ENCODE measurements at regions not wholly inside any gene's neighbourhood (a gene's known extent, or its start where the extent isn't known, plus 50 kb on each side); places are given as distances from the start of the nearest gene placed in this dataset.
"Not testable (repeated sequence)": the region's sequence is repeated elsewhere in the genome, so short reads cannot be mapped to it uniquely, and the experiment has no call there.

DNA sequence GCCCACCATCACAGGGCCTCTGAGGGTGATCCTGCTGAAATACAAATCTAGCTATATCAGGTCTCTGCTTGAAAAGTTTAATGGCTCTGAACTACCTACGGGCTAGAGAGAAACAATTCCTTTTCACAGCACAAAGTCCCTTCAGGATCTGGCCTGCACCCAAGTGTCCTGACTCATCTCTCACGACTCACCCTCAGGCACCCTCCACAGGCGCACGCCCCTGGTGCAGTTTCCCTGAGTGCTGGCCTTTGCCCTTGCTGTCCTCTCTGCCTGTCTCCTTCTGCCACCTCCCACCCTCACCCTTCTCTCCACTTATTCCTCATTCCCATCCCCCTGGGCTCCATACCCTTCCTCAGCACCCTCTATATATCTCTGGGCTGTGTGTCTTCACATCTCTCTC is 901.7 kb downstream of the TUBA3C start:
- not testable (repeated sequence) for H3K18ac ChIP-seq (ENCODE audit: low read length); H3K23ac ChIP-seq (ENCODE audit: low read length); H4K91ac ChIP-seq (ENCODE audit: low read depth, low read length); H3K4me1 ChIP-seq (ENCODE audit: control insufficient read depth in 1 of 2, insufficient read depth in 2 of 2, low read length in 2 of 2); H2AK5ac ChIP-seq (ENCODE audit: low read length); H3K4me3 ChIP-seq (ENCODE audit: low read depth, low read length); H2BK5ac ChIP-seq (ENCODE audit: low read depth, low read length, poor library complexity); H3K14ac ChIP-seq (ENCODE audit: low read length); DNase-seq; H3K36me3 ChIP-seq (ENCODE audit: control insufficient read depth in 1 of 2, insufficient read depth in 2 of 2, low read length in 2 of 2); H4K8ac ChIP-seq (ENCODE audit: low read depth, low read length); H3K79me1 ChIP-seq (ENCODE audit: low read length); H2BK120ac ChIP-seq (ENCODE audit: insufficient read depth, low read length, poor library complexity); H3K4me2 ChIP-seq (ENCODE audit: low read length); H3K4ac ChIP-seq (ENCODE audit: low read depth, low read length); H2AFZ ChIP-seq (ENCODE audit: insufficient read depth, low read length, poor library complexity); H3K27me3 ChIP-seq (ENCODE audit: insufficient read depth, low read length); H4K12ac ChIP-seq (ENCODE audit: low read depth, low read length); H3K9ac ChIP-seq (ENCODE audit: low read length); H2BK12ac ChIP-seq (ENCODE audit: low read length); H3K79me2 ChIP-seq (ENCODE audit: control insufficient read depth, insufficient read depth, low read length, poor library complexity); H3K27ac ChIP-seq (ENCODE audit: low read depth, low read length)
- no CpG with 5 or more reads among the region's 4 CpGs for WGBS (ENCODE audit: extremely low coverage, insufficient coverage, insufficient read length)
- H3K9me3 ChIP-seq (ENCODE audit: insufficient read depth, low read depth, low read length) = peaks cover 33% of the 10 kb centered on the region

DNA sequence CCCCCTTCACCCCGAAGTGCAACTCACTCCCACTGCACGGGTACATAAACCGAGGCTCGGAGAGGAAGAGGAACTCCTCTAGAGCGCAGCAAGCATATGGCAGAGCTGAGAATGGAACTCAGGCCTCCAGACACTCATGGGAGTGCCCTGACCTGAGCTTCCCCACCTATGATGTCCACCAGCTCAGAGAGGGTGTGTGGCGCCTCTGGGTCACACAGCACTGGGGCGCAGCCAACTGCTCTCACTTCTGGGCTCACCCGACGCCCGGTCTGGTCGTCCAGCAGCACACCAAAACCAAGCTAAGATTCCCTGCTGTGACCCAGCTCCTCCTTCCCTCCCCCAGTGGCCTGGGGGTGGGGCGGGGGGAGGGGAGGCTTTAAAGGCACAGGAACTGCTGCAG is 904.3 kb downstream of the TUBA3C start:
- H3K9me3 ChIP-seq (ENCODE audit: insufficient read depth, low read depth, low read length) = peaks cover 39% of the 10 kb centered on the region
- H4K8ac ChIP-seq (ENCODE audit: low read depth, low read length); H3K14ac ChIP-seq (ENCODE audit: low read length); H3K27me3 ChIP-seq (ENCODE audit: insufficient read depth, low read length); H3K4ac ChIP-seq (ENCODE audit: low read depth, low read length); H2BK12ac ChIP-seq (ENCODE audit: low read length); H3K4me2 ChIP-seq (ENCODE audit: low read length); H2BK120ac ChIP-seq (ENCODE audit: insufficient read depth, low read length, poor library complexity); H3K79me2 ChIP-seq (ENCODE audit: control insufficient read depth, insufficient read depth, low read length, poor library complexity); H3K27ac ChIP-seq (ENCODE audit: low read depth, low read length); H2AFZ ChIP-seq (ENCODE audit: insufficient read depth, low read length, poor library complexity); H4K91ac ChIP-seq (ENCODE audit: low read depth, low read length); H3K36me3 ChIP-seq (ENCODE audit: control insufficient read depth in 1 of 2, insufficient read depth in 2 of 2, low read length in 2 of 2); H4K12ac ChIP-seq (ENCODE audit: low read depth, low read length); H2AK5ac ChIP-seq (ENCODE audit: low read length); H3K9ac ChIP-seq (ENCODE audit: low read length); H3K18ac ChIP-seq (ENCODE audit: low read length); H2BK5ac ChIP-seq (ENCODE audit: low read depth, low read length, poor library complexity); H3K4me1 ChIP-seq (ENCODE audit: control insufficient read depth in 1 of 2, insufficient read depth in 2 of 2, low read length in 2 of 2); H3K23ac ChIP-seq (ENCODE audit: low read length); DNase-seq; H3K4me3 ChIP-seq (ENCODE audit: low read depth, low read length); H3K79me1 ChIP-seq (ENCODE audit: low read length): not testable (repeated sequence)
- no CpG with 5 or more reads among the region's 12 CpGs for WGBS (ENCODE audit: extremely low coverage, insufficient coverage, insufficient read length)

DNA sequence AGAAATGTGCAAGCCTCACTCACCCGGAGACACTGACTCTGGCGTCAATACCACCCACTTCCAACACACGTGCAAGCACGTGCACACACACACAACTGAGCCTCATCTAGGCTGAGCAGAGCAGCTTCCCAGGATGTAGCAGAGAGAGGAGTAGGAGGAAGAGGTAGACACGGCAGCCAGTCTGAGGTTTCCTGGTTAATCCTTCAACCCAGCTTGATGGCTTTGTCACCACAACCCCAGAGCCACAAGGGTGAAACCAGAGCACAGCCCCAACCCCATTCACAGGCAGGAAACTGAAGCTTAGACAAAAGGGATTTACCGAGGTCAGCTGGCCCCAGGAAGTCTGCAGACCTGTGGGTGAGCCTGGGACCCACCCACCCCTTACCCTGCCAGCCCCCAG is 905.3 kb downstream of the TUBA3C start:
- not testable (repeated sequence) for H3K4me1 ChIP-seq (ENCODE audit: control insufficient read depth in 1 of 2, insufficient read depth in 2 of 2, low read length in 2 of 2); DNase-seq; H3K36me3 ChIP-seq (ENCODE audit: control insufficient read depth in 1 of 2, insufficient read depth in 2 of 2, low read length in 2 of 2); H4K12ac ChIP-seq (ENCODE audit: low read depth, low read length); H3K18ac ChIP-seq (ENCODE audit: low read length); H3K23ac ChIP-seq (ENCODE audit: low read length); H3K27ac ChIP-seq (ENCODE audit: low read depth, low read length); H3K79me1 ChIP-seq (ENCODE audit: low read length); H2AFZ ChIP-seq (ENCODE audit: insufficient read depth, low read length, poor library complexity); H3K14ac ChIP-seq (ENCODE audit: low read length); H4K8ac ChIP-seq (ENCODE audit: low read depth, low read length); H3K4me2 ChIP-seq (ENCODE audit: low read length); H4K91ac ChIP-seq (ENCODE audit: low read depth, low read length); H3K27me3 ChIP-seq (ENCODE audit: insufficient read depth, low read length); H2BK120ac ChIP-seq (ENCODE audit: insufficient read depth, low read length, poor library complexity); H2AK5ac ChIP-seq (ENCODE audit: low read length); H3K9ac ChIP-seq (ENCODE audit: low read length); H3K79me2 ChIP-seq (ENCODE audit: control insufficient read depth, insufficient read depth, low read length, poor library complexity); H2BK5ac ChIP-seq (ENCODE audit: low read depth, low read length, poor library complexity); H3K4ac ChIP-seq (ENCODE audit: low read depth, low read length); H3K4me3 ChIP-seq (ENCODE audit: low read depth, low read length); H2BK12ac ChIP-seq (ENCODE audit: low read length)
- peaks cover 38% of the 10 kb centered on the region for H3K9me3 ChIP-seq (ENCODE audit: insufficient read depth, low read depth, low read length)
- WGBS (ENCODE audit: extremely low coverage, insufficient coverage, insufficient read length) = no CpG with 5 or more reads among the region's 6 CpGs

DNA sequence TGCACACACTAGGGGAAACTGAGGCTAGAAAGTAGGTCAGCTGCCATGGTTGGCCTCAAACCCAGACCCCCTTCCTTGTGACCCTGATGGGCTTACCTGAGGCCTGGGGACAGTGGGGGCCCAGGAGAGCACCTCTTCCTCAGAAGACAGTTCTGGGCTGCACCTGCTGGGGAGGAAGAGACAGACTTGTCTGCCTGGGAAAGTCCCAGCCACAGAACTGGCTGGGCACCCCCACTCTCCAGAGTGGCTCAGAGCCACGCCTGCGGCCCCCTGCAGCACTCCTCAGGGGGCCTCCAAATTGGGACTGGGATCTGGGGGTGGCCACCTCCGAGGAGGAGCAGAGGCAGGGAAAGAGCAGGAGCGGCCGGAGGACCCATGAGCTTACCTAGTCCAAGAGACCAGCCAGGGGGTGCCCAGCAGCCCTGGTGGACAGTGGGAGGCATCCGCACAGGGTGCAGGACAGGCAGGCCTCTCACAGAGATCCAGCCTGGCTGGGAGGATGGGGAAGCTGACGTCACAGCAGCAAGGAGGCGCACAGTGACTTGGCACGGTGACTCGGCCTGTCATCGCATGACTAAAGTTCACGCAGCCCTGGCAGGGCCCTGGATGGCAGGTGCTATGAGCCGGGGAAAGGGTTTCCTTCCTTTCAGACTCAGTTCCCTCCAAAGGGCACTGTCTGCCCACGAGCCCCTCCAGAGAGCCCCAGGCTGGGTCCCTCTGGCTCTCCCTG is 907.7 kb downstream of the TUBA3C start:
- H3K79me1 ChIP-seq (ENCODE audit: low read length); H3K23ac ChIP-seq (ENCODE audit: low read length); H3K14ac ChIP-seq (ENCODE audit: low read length); H3K79me2 ChIP-seq (ENCODE audit: control insufficient read depth, insufficient read depth, low read length, poor library complexity); DNase-seq; H3K4me2 ChIP-seq (ENCODE audit: low read length); H3K4me1 ChIP-seq (ENCODE audit: control insufficient read depth in 1 of 2, insufficient read depth in 2 of 2, low read length in 2 of 2); H4K8ac ChIP-seq (ENCODE audit: low read depth, low read length); H3K9ac ChIP-seq (ENCODE audit: low read length); H2AK5ac ChIP-seq (ENCODE audit: low read length); H2BK120ac ChIP-seq (ENCODE audit: insufficient read depth, low read length, poor library complexity); H2AFZ ChIP-seq (ENCODE audit: insufficient read depth, low read length, poor library complexity); H3K36me3 ChIP-seq (ENCODE audit: control insufficient read depth in 1 of 2, insufficient read depth in 2 of 2, low read length in 2 of 2); H3K27me3 ChIP-seq (ENCODE audit: insufficient read depth, low read length); H2BK12ac ChIP-seq (ENCODE audit: low read length); H3K18ac ChIP-seq (ENCODE audit: low read length); H3K4me3 ChIP-seq (ENCODE audit: low read depth, low read length); H2BK5ac ChIP-seq (ENCODE audit: low read depth, low read length, poor library complexity); H4K91ac ChIP-seq (ENCODE audit: low read depth, low read length); H4K12ac ChIP-seq (ENCODE audit: low read depth, low read length); H3K4ac ChIP-seq (ENCODE audit: low read depth, low read length); H3K27ac ChIP-seq (ENCODE audit: low read depth, low read length): not testable (repeated sequence)
- H3K9me3 ChIP-seq (ENCODE audit: insufficient read depth, low read depth, low read length) = peaks cover 35% of the 10 kb centered on the region
- no CpG with 5 or more reads among the region's 14 CpGs for WGBS (ENCODE audit: extremely low coverage, insufficient coverage, insufficient read length)

Measured in trophoblast cell (in vitro differentiated cells and primary cell).